CD14-positive monocyte (primary cell): ENCODE measurements at regions not wholly inside any gene's neighbourhood (a gene's known extent, or its start where the extent isn't known, plus 50 kb on each side); places are given as distances from the start of the nearest gene placed in this dataset.

Experiments used
- DNase-seq, 3 donors: peaks; one replicate each; pipeline ENCODE4 v3.0.0-alpha.2; 2011 to 2022
- H2AFZ ChIP-seq: 2 replicates; pipeline ENCODE4 v1.6.0; 2012; ENCODE audit warnings: mild to moderate bottlenecking, low read depth, low read length, inconsistent platforms; ENCODE audit not compliant: insufficient read depth, poor library complexity, severe bottlenecking
- H3K27ac ChIP-seq, 2 donors: 1 replicate in 1 of 2; 2 replicates in 1 of 2; pipeline ENCODE4 v1.5.1; 2012 to 2013; ENCODE audit warnings: low read length in 2 of 2, control low read depth in 1 of 2, inconsistent platforms in 1 of 2, low read depth in 1 of 2, mild to moderate bottlenecking in 1 of 2
- H3K27me3 ChIP-seq, 2 donors: one replicate each; pipeline versions ENCODE4 v1.6.0 to v1.6.1; 2011 to 2013; ENCODE audit warnings: low read length in 2 of 2; ENCODE audit not compliant: control insufficient read depth in 2 of 2, insufficient read depth in 2 of 2
- H3K36me3 ChIP-seq, 2 donors: replicated peaks in 1 of 2; 1 replicate in 1 of 2; 2 replicates in 1 of 2; pipeline versions ENCODE4 v1.5.1 to v1.6.1; 2012 to 2013; ENCODE audit warnings: low read length in 2 of 2, control low read depth in 1 of 2, inconsistent platforms in 1 of 2, mild to moderate bottlenecking in 1 of 2; ENCODE audit not compliant: insufficient read depth in 2 of 2, control insufficient read depth in 1 of 2
- H3K4me1 ChIP-seq, 2 donors: 1 replicate in 1 of 2; 2 replicates in 1 of 2; pipeline versions ENCODE4 v1.5.1 to v1.6.1; 2012 to 2013; ENCODE audit warnings: low read length in 2 of 2, control low read depth in 1 of 2, inconsistent platforms in 1 of 2, mild to moderate bottlenecking in 1 of 2, moderate library complexity in 1 of 2; ENCODE audit not compliant: insufficient read depth in 2 of 2, control insufficient read depth in 1 of 2
- H3K4me2 ChIP-seq: replicated peaks from 2 replicates; pipeline ENCODE3; 2012; ENCODE audit warnings: low read length, moderate library complexity, mild to moderate bottlenecking; ENCODE audit not compliant: poor library complexity, severe bottlenecking; ENCODE audit errors: extremely low read depth
- H3K4me3 ChIP-seq, 3 experiments: fragments of 200-600 bp in 1 of 3; sonication (generic) in 1 of 3; replicated peaks in 1 of 3; 1 replicate in 2 of 3; 2 replicates in 1 of 3; pipeline ENCODE4 v1.5.1; 2011 to 2013; ENCODE audit warnings: low read length in 3 of 3, mild to moderate bottlenecking in 3 of 3, control low read depth in 2 of 3, low read depth in 2 of 3, inconsistent platforms in 1 of 3, moderate library complexity in 1 of 3
- H3K79me2 ChIP-seq: 2 replicates; pipeline ENCODE4 v1.6.0; 2012; ENCODE audit warnings: mild to moderate bottlenecking, control low read depth, inconsistent platforms, low read length, moderate library complexity; ENCODE audit not compliant: insufficient read depth
- H3K9ac ChIP-seq: 2 replicates; pipeline ENCODE4 v1.6.0; 2017; ENCODE audit warnings: low read length, mild to moderate bottlenecking; ENCODE audit not compliant: insufficient read depth, poor library complexity, severe bottlenecking
- H3K9me3 ChIP-seq, 2 donors: replicated peaks in 1 of 2; 1 replicate in 1 of 2; 2 replicates in 1 of 2; pipeline versions ENCODE4 v1.5.1 to v1.6.1; 2012 to 2013; ENCODE audit warnings: low read length in 2 of 2, control low read depth in 1 of 2; ENCODE audit not compliant: control insufficient read depth in 1 of 2, insufficient read depth in 1 of 2
- H4K20me1 ChIP-seq: 2 replicates; pipeline ENCODE4 v1.6.0; 2012; ENCODE audit warnings: mild to moderate bottlenecking, low read length, control low read depth, moderate library complexity; ENCODE audit not compliant: insufficient read depth
- H3K27ac Mint-ChIP-seq, 7 donors: one replicate each; pipeline ENCODE4 v1.8.0; 2020; ENCODE audit warnings: mild to moderate bottlenecking in 7 of 7, mixed read lengths in 7 of 7, moderate library complexity in 6 of 7, inconsistent platforms in 2 of 7
- H3K27me3 Mint-ChIP-seq, 3 donors: one replicate each; pipeline ENCODE4 v1.8.0; 2021 to 2022; ENCODE audit warnings: low read depth in 3 of 3, mild to moderate bottlenecking in 3 of 3, mixed read lengths in 3 of 3, moderate library complexity in 3 of 3, inconsistent platforms in 1 of 3
- H3K36me3 Mint-ChIP-seq, 2 donors: one replicate each; pipeline ENCODE4 v1.8.0; 2020; ENCODE audit warnings: mixed read lengths in 2 of 2, inconsistent platforms in 1 of 2, mild to moderate bottlenecking in 1 of 2
- H3K4me1 Mint-ChIP-seq: one replicate; pipeline ENCODE4 v1.8.0; 2020; ENCODE audit warnings: mild to moderate bottlenecking, mixed read lengths
- H3K4me3 Mint-ChIP-seq, 2 donors: one replicate each; pipeline ENCODE4 v1.8.0; 2020; ENCODE audit warnings: mild to moderate bottlenecking in 2 of 2, mixed read lengths in 2 of 2, moderate library complexity in 1 of 2
- H3K9me3 Mint-ChIP-seq, 7 donors: one replicate each; pipeline ENCODE4 v1.8.0; 2020 to 2022; ENCODE audit warnings: mixed read lengths in 7 of 7, mild to moderate bottlenecking in 6 of 7, moderate library complexity in 6 of 7, inconsistent platforms in 2 of 7
- CTCF ChIP-seq: fragments of 200-600 bp; IDR thresholded peaks from one replicate; pipeline ENCODE4 v1.8.0; 2022; ENCODE audit warnings: antibody characterized with exemption, mild to moderate bottlenecking
- WGBS: methylation state at CpG from one replicate; pipeline ENCODE4 v1.1.5; 2013; ENCODE audit warnings: missing lambda C conversion rate; ENCODE audit not compliant: insufficient coverage; 5-methylcytosine and 5-hydroxymethylcytosine counted together
- intact Hi-C, 2 donors: fragments of 100-400 bp; cut with micrococcal nuclease; formaldehyde crosslinking; loops; one replicate each; pipeline versions ENCODE4 v1.15.0 to v1.15.1; 2023

- Histone ChIP-seq H3K9ac (no peak overlapping the region), H3K4me3 (no peak overlapping the region), H3K79me2 (no peaks in the 10 kb centered on the region), H2AFZ (no peak overlapping the region), H3K9me3 (peaks cover 0 to 4% of the 10 kb centered on the region in 2 donors), H3K4me2 (no peak overlapping the region), H4K20me1 (no peaks in the 10 kb centered on the region), H3K27me3 (no peaks in the 10 kb centered on the region), H3K4me1 (no peaks in the 10 kb centered on the region), H3K36me3 (no peaks in the 10 kb centered on the region), H3K27ac (no peak overlapping the region)
- peaks cover 8 to 12% (median 10%) of the 10 kb centered on the region in 3 donors for H3K27me3 Mint-ChIP-seq
- H3K27ac Mint-ChIP-seq: no peak overlapping the region
- intact Hi-C loops: no loop called here
- DNase-seq: no peak
- 95% methylated on average over 3 of the region's 5 CpGs for WGBS
- no peaks in the 10 kb centered on the region for H3K36me3 Mint-ChIP-seq
- no peaks in the 10 kb centered on the region for H3K4me1 Mint-ChIP-seq
- no peak for TF ChIP-seq CTCF
- no peak overlapping the region for H3K4me3 Mint-ChIP-seq
- H3K9me3 Mint-ChIP-seq: peaks cover 0 to 11% (median 5%) of the 10 kb centered on the region in 7 donors
These were observed 52.4 kb upstream of the TRIO start for GRCh38 chr5:14090755-14091154.

- Histone ChIP-seq H4K20me1 (no peaks in the 10 kb centered on the region), H3K4me2 (no peak overlapping the region), H3K4me3 (no peak overlapping the region), H3K79me2 (no peaks in the 10 kb centered on the region), H3K4me1 (no peaks in the 10 kb centered on the region), H2AFZ (no peak overlapping the region), H3K36me3 (no peaks in the 10 kb centered on the region), H3K27me3 (no peaks in the 10 kb centered on the region), H3K9ac (no peak overlapping the region), H3K27ac (no peak overlapping the region), H3K9me3 (peaks cover 0 to 4% of the 10 kb centered on the region in 2 donors)
- 100% methylated on average over 1 of the region's 2 CpGs for WGBS
- no peaks in the 10 kb centered on the region for H3K4me1 Mint-ChIP-seq
- no peak overlapping the region for H3K4me3 Mint-ChIP-seq
- H3K9me3 Mint-ChIP-seq: peaks cover 0 to 11% (median 5%) of the 10 kb centered on the region in 7 donors
- TF ChIP-seq CTCF: no peak
- no peaks in the 10 kb centered on the region for H3K36me3 Mint-ChIP-seq
- DNase-seq: no peak
- H3K27ac Mint-ChIP-seq: no peak overlapping the region
- peaks cover 5 to 10% (median 8%) of the 10 kb centered on the region in 3 donors for H3K27me3 Mint-ChIP-seq
- intact Hi-C loops: no loop called here
These were observed 52.9 kb upstream of the TRIO start for GRCh38 chr5:14090290-14090689.
